Suprapubic skin (tissue), 3 donors: ENCODE measurements at regions not wholly inside any gene's neighbourhood (a gene's known extent, or its start where the extent isn't known, plus 50 kb on each side); places are given as distances from the start of the nearest gene placed in this dataset.

Experiments used
- CTCF ChIP-seq, 2 donors: fragments of 200-600 bp in 1 of 2; fragments of 450-650 bp in 1 of 2; sonication (generic) in 1 of 2; IDR thresholded peaks; one replicate each; pipeline ENCODE4 v1.5.1; 2016 to 2019; ENCODE audit warnings: antibody characterized with exemption in 2 of 2, mild to moderate bottlenecking in 1 of 2, moderate library complexity in 1 of 2
- POLR2A ChIP-seq, 2 donors: fragments of 450-650 bp; IDR thresholded peaks; one replicate each; pipeline ENCODE4 v1.6.1; 2017; ENCODE audit warnings: antibody characterized with exemption in 2 of 2, mild to moderate bottlenecking in 2 of 2, moderate library complexity in 2 of 2

GRCh38 chr21:38938343-38938742, 132.6 kb downstream of the ETS2 start:
- no peak for TF ChIP-seq POLR2A (IDR thresholded peaks at IDR 0.05)
- TF ChIP-seq CTCF (IDR thresholded peaks at IDR 0.05), result no peak
